ENCODE measurements at regions not wholly inside any gene's neighbourhood (a gene's known extent, or its start where the extent isn't known, plus 50 kb on each side); places are given as distances from the start of the nearest gene placed in this dataset.

DNA sequence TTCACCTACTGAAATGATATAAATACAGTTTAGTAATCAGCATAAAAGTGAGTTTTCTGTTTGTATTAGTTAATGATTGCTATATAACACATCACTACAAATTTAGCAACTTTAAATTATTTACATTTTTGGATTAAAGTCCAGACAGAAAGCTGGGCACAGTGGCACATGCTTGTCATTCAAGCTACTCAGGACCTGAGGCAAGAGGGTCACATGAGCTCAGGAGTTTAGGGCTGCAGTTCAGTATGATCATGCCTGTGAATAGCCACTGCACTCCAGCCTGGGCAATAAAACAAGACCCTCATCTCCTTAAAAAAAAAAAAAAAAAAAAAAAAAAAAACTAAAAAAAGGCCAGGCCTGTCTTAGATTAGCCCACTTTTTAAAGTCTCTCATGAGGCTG, 273.6 kb upstream of the CTNND2 start:
- Mint-ChIP-seq H3K27ac (ENCODE audit: unreplicated experiment) (no peak overlapping the region), H3K9me3 (ENCODE audit: unreplicated experiment) (no peaks in the 10 kb centered on the region), H3K36me3 (ENCODE audit: low read depth, unreplicated experiment) (no peaks in the 10 kb centered on the region), H3K27me3 (ENCODE audit: unreplicated experiment) (no peaks in the 10 kb centered on the region), H3K4me3 (ENCODE audit: unreplicated experiment) (no peak overlapping the region), H3K4me1 (ENCODE audit: unreplicated experiment) (no peaks in the 10 kb centered on the region)
- DNase-seq (ENCODE audit: low spot score) = no peak
- TF ChIP-seq, protein P1, sequence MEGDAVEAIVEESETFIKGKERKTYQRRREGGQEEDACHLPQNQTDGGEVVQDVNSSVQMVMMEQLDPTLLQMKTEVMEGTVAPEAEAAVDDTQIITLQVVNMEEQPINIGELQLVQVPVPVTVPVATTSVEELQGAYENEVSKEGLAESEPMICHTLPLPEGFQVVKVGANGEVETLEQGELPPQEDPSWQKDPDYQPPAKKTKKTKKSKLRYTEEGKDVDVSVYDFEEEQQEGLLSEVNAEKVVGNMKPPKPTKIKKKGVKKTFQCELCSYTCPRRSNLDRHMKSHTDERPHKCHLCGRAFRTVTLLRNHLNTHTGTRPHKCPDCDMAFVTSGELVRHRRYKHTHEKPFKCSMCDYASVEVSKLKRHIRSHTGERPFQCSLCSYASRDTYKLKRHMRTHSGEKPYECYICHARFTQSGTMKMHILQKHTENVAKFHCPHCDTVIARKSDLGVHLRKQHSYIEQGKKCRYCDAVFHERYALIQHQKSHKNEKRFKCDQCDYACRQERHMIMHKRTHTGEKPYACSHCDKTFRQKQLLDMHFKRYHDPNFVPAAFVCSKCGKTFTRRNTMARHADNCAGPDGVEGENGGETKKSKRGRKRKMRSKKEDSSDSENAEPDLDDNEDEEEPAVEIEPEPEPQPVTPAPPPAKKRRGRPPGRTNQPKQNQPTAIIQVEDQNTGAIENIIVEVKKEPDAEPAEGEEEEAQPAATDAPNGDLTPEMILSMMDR (IDR thresholded peaks at IDR 0.05; ENCODE audit: unreplicated experiment) = no peak

DNA sequence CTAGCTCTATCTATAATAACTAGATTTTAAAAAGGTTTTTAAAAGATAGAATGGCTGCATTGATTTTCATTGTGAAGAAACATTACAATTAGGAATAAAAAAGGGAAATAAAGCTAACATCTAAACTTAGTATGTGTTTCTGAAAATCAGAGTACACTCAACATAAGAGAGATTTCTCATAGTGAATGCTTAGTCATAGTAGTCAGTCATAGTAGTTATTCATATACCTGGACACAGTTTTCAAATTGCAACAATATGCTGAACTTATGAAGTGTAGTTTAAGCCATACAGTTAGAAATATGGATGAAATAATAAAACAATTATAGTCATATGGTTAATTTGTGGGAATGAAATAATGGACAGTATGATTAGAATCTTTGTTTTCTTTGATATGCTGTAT, 273.0 kb upstream of the CTNND2 start:
- H3K36me3 Mint-ChIP-seq (ENCODE audit: low read depth, unreplicated experiment) = no peaks in the 10 kb centered on the region
- H3K4me1 Mint-ChIP-seq (ENCODE audit: unreplicated experiment) = no peaks in the 10 kb centered on the region
- TF ChIP-seq, protein P1 (IDR thresholded peaks at IDR 0.05; ENCODE audit: unreplicated experiment) = no peak
- no peak overlapping the region for H3K27ac Mint-ChIP-seq (ENCODE audit: unreplicated experiment)
- H3K9me3 Mint-ChIP-seq (ENCODE audit: unreplicated experiment) = no peaks in the 10 kb centered on the region
- H3K27me3 Mint-ChIP-seq (ENCODE audit: unreplicated experiment) = no peaks in the 10 kb centered on the region
- no peak overlapping the region for H3K4me3 Mint-ChIP-seq (ENCODE audit: unreplicated experiment)
- no peak for DNase-seq (ENCODE audit: low spot score)

DNA sequence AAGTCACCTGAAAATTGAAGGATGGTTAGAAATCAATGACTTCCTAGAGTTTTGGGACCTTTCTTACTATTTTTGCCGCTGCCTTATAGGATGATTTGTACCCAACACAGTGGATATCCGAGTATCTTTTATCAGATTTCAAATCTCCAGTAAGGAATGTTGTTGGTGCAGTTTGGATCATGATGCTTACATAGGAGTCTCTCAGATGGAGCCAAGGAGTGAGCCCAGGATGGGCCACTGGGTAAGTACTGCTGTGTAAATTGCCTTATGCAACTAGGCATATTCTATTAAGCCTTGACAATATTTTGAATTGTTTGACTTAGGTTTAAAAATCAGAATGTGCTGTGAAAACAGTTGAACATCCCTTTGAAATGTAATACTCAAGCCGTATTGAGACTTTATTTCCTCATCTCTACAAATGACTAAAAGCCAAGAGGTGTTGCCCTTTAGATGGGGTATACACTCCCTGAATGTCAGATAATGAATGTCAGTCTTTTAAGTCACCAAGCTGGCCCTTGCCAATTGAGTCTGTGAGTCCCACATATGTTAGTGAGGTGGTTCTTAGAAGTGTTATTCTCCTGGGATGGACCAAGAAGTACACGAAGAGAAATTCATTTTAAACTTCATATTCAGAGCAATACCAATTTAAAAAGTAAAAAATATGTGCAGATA, 271.8 kb upstream of the CTNND2 start:
- DNase-seq (ENCODE audit: low spot score) = no peak
- Mint-ChIP-seq H3K9me3 (ENCODE audit: unreplicated experiment) (no peaks in the 10 kb centered on the region), H3K36me3 (ENCODE audit: low read depth, unreplicated experiment) (no peaks in the 10 kb centered on the region), H3K27me3 (ENCODE audit: unreplicated experiment) (no peaks in the 10 kb centered on the region), H3K4me3 (ENCODE audit: unreplicated experiment) (no peak overlapping the region), H3K27ac (ENCODE audit: unreplicated experiment) (no peak overlapping the region), H3K4me1 (ENCODE audit: unreplicated experiment) (no peaks in the 10 kb centered on the region)
- TF ChIP-seq, protein P1 (IDR thresholded peaks at IDR 0.05; ENCODE audit: unreplicated experiment) = no peak

DNA sequence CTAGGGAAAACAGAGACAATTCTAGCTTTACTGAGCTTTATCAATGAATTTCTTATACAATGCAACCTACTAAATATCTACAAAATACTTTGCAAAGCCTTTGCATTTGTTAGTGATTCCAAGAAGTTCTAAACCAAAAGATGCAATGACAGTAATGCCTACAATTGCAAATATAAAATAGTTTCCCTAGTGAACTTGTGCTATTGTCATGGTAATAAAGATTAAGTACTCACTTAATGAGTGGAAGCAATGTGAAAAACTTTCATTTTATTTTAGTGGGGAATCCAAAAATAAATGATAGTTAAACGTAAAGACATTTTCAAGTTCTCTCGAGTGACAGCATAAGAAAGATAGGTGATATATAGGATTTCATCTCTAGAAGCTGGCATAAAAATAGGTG, 270.5 kb upstream of the CTNND2 start:
- Mint-ChIP-seq H3K36me3 (ENCODE audit: low read depth, unreplicated experiment) (no peaks in the 10 kb centered on the region), H3K27ac (ENCODE audit: unreplicated experiment) (no peak overlapping the region), H3K4me1 (ENCODE audit: unreplicated experiment) (no peaks in the 10 kb centered on the region), H3K27me3 (ENCODE audit: unreplicated experiment) (no peaks in the 10 kb centered on the region), H3K4me3 (ENCODE audit: unreplicated experiment) (no peak overlapping the region), H3K9me3 (ENCODE audit: unreplicated experiment) (no peaks in the 10 kb centered on the region)
- DNase-seq (ENCODE audit: low spot score) = no peak
- TF ChIP-seq, protein P1 (IDR thresholded peaks at IDR 0.05; ENCODE audit: unreplicated experiment) = no peak

DNA sequence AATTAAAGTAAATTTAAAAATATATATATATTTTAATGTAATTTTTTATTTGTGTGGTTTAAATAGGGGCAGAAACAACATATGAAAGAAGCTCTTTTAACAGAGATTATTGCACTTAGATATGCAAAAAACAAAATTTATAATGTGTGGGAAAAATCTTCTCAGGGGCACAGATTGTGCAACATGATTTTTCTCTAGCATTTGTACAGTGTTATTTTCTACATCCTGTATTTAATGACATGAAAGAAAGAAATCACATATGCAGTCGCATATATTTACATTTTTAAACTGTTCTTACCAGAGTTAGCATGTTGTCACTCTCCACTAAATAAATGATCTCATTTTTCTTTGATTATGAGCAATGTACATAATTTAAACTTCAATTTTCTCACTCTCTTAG, 265.3 kb upstream of the CTNND2 start:
- no peaks in the 10 kb centered on the region for H3K4me1 Mint-ChIP-seq (ENCODE audit: unreplicated experiment)
- no peak overlapping the region for H3K4me3 Mint-ChIP-seq (ENCODE audit: unreplicated experiment)
- TF ChIP-seq, protein P1 (IDR thresholded peaks at IDR 0.05; ENCODE audit: unreplicated experiment) = no peak
- no peaks in the 10 kb centered on the region for H3K36me3 Mint-ChIP-seq (ENCODE audit: low read depth, unreplicated experiment)
- peaks cover 2% of the 10 kb centered on the region for H3K27me3 Mint-ChIP-seq (ENCODE audit: unreplicated experiment)
- H3K9me3 Mint-ChIP-seq (ENCODE audit: unreplicated experiment) = no peaks in the 10 kb centered on the region
- no peak for DNase-seq (ENCODE audit: low spot score)
- H3K27ac Mint-ChIP-seq (ENCODE audit: unreplicated experiment) = no peak overlapping the region
